Tibial nerve (tissue), 4 donors: ENCODE measurements at regions not wholly inside any gene's neighbourhood (a gene's known extent, or its start where the extent isn't known, plus 50 kb on each side); places are given as distances from the start of the nearest gene placed in this dataset.

Experiments
- EP300 ChIP-seq, 2 donors: sonication (generic); formaldehyde crosslinking; IDR thresholded peaks; one replicate each; pipeline ENCODE4 v1.6.1; 2017; ENCODE audit warnings: antibody characterized with exemption in 2 of 2, mild to moderate bottlenecking in 1 of 2
- POLR2A ChIP-seq, 2 donors: fragments of 450-650 bp; IDR thresholded peaks; one replicate each; pipeline ENCODE4 v1.6.1; 2017; ENCODE audit warnings: antibody characterized with exemption in 2 of 2, mild to moderate bottlenecking in 2 of 2, moderate library complexity in 2 of 2
- TF ChIP-seq, protein P1 (sequence below), 5 experiments: fragments of 200-600 bp in 3 of 5; fragments of 450-650 bp in 2 of 5; sonication (generic) in 3 of 5; IDR thresholded peaks; one replicate each; pipeline ENCODE4 v1.5.1; 2016 to 2019; ENCODE audit warnings: antibody characterized with exemption in 5 of 5, mild to moderate bottlenecking in 3 of 5, moderate library complexity in 2 of 5

DNA sequence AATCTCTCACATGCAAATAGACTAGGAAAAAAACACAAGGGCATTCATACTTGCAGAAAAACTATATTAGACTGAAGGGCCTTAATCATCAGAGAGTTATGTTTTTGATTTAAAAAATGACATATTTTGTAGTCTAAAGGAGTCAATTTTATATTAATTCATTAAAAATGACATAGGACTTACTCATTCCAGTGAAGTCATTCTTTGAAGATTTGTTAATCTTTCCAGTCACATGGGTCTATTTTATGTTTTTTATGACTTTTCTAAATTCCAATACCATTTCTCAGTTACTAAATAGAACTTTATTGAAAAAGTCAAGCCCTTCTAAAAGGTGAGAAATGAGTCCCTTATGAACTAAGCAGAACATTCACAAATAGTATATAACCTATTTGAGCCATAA, 743.8 kb upstream of the INTU start:
- TF ChIP-seq POLR2A (IDR thresholded peaks at IDR 0.05): no peak
- TF ChIP-seq, protein P1, sequence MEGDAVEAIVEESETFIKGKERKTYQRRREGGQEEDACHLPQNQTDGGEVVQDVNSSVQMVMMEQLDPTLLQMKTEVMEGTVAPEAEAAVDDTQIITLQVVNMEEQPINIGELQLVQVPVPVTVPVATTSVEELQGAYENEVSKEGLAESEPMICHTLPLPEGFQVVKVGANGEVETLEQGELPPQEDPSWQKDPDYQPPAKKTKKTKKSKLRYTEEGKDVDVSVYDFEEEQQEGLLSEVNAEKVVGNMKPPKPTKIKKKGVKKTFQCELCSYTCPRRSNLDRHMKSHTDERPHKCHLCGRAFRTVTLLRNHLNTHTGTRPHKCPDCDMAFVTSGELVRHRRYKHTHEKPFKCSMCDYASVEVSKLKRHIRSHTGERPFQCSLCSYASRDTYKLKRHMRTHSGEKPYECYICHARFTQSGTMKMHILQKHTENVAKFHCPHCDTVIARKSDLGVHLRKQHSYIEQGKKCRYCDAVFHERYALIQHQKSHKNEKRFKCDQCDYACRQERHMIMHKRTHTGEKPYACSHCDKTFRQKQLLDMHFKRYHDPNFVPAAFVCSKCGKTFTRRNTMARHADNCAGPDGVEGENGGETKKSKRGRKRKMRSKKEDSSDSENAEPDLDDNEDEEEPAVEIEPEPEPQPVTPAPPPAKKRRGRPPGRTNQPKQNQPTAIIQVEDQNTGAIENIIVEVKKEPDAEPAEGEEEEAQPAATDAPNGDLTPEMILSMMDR (IDR thresholded peaks at IDR 0.05): no peak
- no peak for TF ChIP-seq EP300 (IDR thresholded peaks at IDR 0.05)
